ENCODE measurements at regions not wholly inside any gene's neighbourhood (a gene's known extent, or its start where the extent isn't known, plus 50 kb on each side); places are given as distances from the start of the nearest gene placed in this dataset.

GRCh38 chr4:156481845-156482244 lies 489.8 kb downstream of the PDGFC start:
- TF ChIP-seq CTCF (IDR thresholded peaks at IDR 0.05) (no peak), POLR2A (IDR thresholded peaks at IDR 0.05) (no peak), EP300 (IDR thresholded peaks at IDR 0.05) (no peak)

All from sigmoid colon (tissue), 4 donors.